Kidney (tissue), 13 donors: ENCODE measurements at regions not wholly inside any gene's neighbourhood (a gene's known extent, or its start where the extent isn't known, plus 50 kb on each side); places are given as distances from the start of the nearest gene placed in this dataset.

Source experiments
- DNase-seq, 5 donors: peaks; one replicate each; pipeline ENCODE4 v3.0.0-alpha.2; 2013 to 2020
- FAIRE-seq: peaks from 2 replicates; lab custom pipeline; 2012; peaks lifted over from hg19 to GRCh38; lab: Jason Lieb, UNC
- H3K27ac ChIP-seq, 2 donors: one replicate each; pipeline ENCODE4 v1.7.0; 2013; ENCODE audit warnings: low read depth in 2 of 2, low read length in 2 of 2, inconsistent platforms in 1 of 2
- H3K27me3 ChIP-seq: one replicate; pipeline ENCODE4 v1.7.1; 2013; ENCODE audit warnings: low read length, inconsistent platforms; ENCODE audit not compliant: control insufficient read depth, insufficient read depth
- H3K36me3 ChIP-seq, 3 donors: one replicate each; pipeline versions ENCODE4 v1.7.0 to v1.7.1; 2013; ENCODE audit warnings: low read length in 3 of 3, control low read depth in 1 of 3, inconsistent platforms in 1 of 3; ENCODE audit not compliant: insufficient read depth in 3 of 3, control insufficient read depth in 2 of 3
- H3K4me1 ChIP-seq, 3 donors: one replicate each; pipeline versions ENCODE4 v1.7.0 to v1.7.1; 2013; ENCODE audit warnings: low read length in 3 of 3, inconsistent platforms in 1 of 3, low read depth in 1 of 3; ENCODE audit not compliant: control insufficient read depth in 2 of 3, insufficient read depth in 2 of 3
- H3K4me3 ChIP-seq, 3 donors: one replicate each; pipeline versions ENCODE4 v1.7.0 to v1.8.1; 2013; ENCODE audit warnings: low read length in 3 of 3, control low read depth in 1 of 3, inconsistent platforms in 1 of 3
- H3K9ac ChIP-seq, 3 donors: one replicate each; pipeline versions ENCODE4 v1.7.0 to v1.7.1; 2013; ENCODE audit warnings: low read length in 3 of 3, control low read depth in 1 of 3, inconsistent platforms in 1 of 3
- H3K9me3 ChIP-seq, 3 donors: one replicate each; pipeline versions ENCODE4 v1.7.0 to v1.7.1; 2013; ENCODE audit warnings: low read length in 3 of 3, control low read depth in 1 of 3, inconsistent platforms in 1 of 3; ENCODE audit not compliant: control insufficient read depth in 2 of 3, insufficient read depth in 1 of 3
- CTCF ChIP-seq: IDR thresholded peaks from 3 replicates; pipeline ENCODE4 v1.5.1; 2012; ENCODE audit warnings: mild to moderate bottlenecking, moderate library complexity, borderline replicate concordance; ENCODE audit not compliant: insufficient read depth; ENCODE audit errors: extremely low read depth
- intact Hi-C: fragments of 100-400 bp; cut with DNase I; formaldehyde crosslinking; loops from one replicate; pipeline ENCODE4 v1.11.1; 2022
- donor health status: control.
- donor health status: control.
- donor health status: control.
- donor health status: control.
- donor health status: control.
- donor health status: DM: yes; HTN: yes; CAD: no.
- donor health status: Normal renal cell carcinoma (clear cell type).

GRCh38 chr7:41887416-41887815, 184.5 kb upstream of the INHBA start:
- Histone ChIP-seq H3K4me3 (no peak overlapping the region), H3K9ac (no peak overlapping the region), H3K27ac (no peak overlapping the region), H3K27me3 (no peaks in the 10 kb centered on the region), H3K4me1 (no peaks in the 10 kb centered on the region), H3K36me3 (no peaks in the 10 kb centered on the region), H3K9me3 (no peaks in the 10 kb centered on the region)
- intact Hi-C loops = no loop called here
- FAIRE-seq = no peak
- no peak for TF ChIP-seq CTCF
- no peak for DNase-seq

- H3K4me1 ChIP-seq = no peaks in the 10 kb centered on the region
- no peaks in the 10 kb centered on the region for H3K36me3 ChIP-seq
- H3K27me3 ChIP-seq = no peaks in the 10 kb centered on the region
- TF ChIP-seq CTCF = no peak
- DNase-seq (peak; percentile 45 to 80 (median 58)), FAIRE-seq (no peak)
- no peaks in the 10 kb centered on the region for H3K9me3 ChIP-seq
- intact Hi-C loops = no loop called here
- no peak overlapping the region for H3K9ac ChIP-seq
- no peak overlapping the region for H3K27ac ChIP-seq
- no peak overlapping the region for H3K4me3 ChIP-seq
These were observed 184.0 kb upstream of the INHBA start for GRCh38 chr7:41886901-41887311.

- TF ChIP-seq CTCF = no peak
- no peak for FAIRE-seq
- peak in 1 of 5 donors; percentile 85 for DNase-seq
- Histone ChIP-seq H3K36me3 (no peaks in the 10 kb centered on the region), H3K9me3 (no peaks in the 10 kb centered on the region), H3K4me1 (no peaks in the 10 kb centered on the region), H3K4me3 (no peak overlapping the region), H3K9ac (no peak overlapping the region), H3K27ac (no peak overlapping the region), H3K27me3 (no peaks in the 10 kb centered on the region)
- intact Hi-C loops = no loop called here
These were observed 183.5 kb upstream of the INHBA start for GRCh38 chr7:41886262-41886900.

- H3K27me3 ChIP-seq = no peaks in the 10 kb centered on the region
- H3K27ac ChIP-seq = no peak overlapping the region
- intact Hi-C loops = no loop called here
- FAIRE-seq = no peak
- H3K9ac ChIP-seq = no peak overlapping the region
- no peak for TF ChIP-seq CTCF
- H3K9me3 ChIP-seq = no peaks in the 10 kb centered on the region
- no peaks in the 10 kb centered on the region for H3K36me3 ChIP-seq
- H3K4me3 ChIP-seq = no peak overlapping the region
- no peak for DNase-seq
- H3K4me1 ChIP-seq = no peaks in the 10 kb centered on the region
These were observed 182.9 kb upstream of the INHBA start for GRCh38 chr7:41885748-41886147.
